GM21529 (cell line): ENCODE measurements at regions not wholly inside any gene's neighbourhood (a gene's known extent, or its start where the extent isn't known, plus 50 kb on each side); places are given as distances from the start of the nearest gene placed in this dataset.

Experiments
- ATAC-seq: cut with Tn5 transposase; IDR thresholded peaks from one replicate; pipeline ENCODE4 v1.9.1; 2021; ENCODE audit not compliant: unreplicated experiment

DNA sequence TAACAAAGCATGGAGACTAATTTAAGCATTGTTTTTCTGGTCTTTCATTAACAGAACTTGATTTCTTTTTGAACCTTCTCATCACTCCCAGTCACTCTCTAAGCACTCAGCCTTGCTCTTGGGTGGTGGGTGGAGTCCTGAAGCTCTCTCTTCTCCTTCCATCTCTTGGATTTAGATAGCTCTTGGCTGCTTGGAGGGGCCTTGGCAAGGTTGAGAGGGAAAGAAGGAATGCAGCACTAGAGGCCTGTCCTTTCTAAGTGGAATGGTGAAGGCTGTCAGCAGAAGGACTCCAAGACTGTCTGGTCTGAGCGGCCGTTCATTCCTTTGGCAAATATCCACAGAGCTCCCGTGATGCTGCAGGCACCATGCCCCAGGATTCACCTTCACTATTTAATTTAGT, 168.6 kb upstream of the E2F8 start:
- ATAC-seq = no peak

DNA sequence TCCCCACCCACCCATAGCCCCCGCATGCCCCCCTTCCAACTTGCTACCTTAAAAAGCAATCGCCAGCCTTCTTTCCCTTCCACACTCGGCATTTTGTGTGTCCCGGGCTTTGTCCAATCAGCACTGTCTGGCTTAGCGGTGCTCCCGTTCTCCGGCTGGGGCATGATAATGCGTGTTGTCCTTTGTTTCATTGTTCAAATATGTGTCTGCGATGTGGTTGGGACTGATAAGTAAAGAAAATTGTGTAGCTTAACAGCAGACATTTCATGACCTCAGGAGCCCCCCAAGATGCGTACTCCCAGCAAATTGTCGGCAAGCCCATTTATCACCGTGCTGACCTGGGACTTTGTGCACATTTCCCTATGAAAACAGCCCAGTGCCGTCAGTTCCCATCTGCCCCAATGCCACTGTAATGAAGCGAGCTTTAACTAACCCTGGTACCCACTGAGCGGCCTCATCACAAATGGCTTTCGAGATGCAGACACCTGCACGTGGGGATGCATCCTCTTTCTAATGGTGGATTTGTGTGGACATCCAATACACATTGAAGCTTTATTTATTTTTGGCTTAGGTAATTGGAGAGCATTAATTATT, 167.0 kb upstream of the E2F8 start:
- no peak for ATAC-seq

DNA sequence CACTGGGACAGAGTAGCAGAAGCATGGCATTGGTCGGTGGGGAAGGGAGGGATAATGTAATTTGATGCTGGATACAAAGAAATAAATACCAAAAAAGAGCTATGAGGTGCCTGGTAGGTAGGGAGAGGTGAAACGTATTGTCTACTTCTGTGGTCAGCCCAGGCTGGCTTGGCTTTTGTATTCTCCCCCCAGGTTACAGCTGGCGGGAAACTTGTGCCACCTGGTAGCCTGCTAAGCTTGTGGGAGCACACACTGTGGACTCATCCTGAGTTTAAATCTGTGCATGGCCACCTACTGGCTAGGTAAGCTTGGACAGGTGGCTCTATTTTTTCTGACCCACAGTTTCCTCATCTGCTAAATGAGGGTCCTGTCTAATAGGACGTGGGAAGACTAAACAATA, 165.2 kb upstream of the E2F8 start:
- no peak for ATAC-seq

DNA sequence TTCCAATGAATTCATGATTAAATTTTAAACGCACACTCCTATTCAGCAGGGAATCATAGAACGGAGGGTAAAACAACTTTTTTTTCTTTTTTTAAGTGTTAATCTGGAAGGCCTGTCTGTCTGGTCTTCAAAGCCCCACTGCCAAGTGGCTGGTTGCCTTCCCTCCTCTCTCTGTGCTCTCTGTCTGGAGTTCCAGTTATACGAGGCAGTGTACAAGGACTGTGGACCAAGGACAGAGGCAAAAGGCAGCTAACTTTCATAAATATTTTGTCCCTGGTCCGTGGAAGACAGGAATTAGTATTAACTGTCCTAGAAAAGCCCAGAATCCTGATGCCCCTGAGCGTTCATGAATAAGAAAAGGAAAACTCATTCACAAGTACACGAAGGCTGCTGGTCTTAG, 164.0 kb upstream of the E2F8 start:
- ATAC-seq = no peak

DNA sequence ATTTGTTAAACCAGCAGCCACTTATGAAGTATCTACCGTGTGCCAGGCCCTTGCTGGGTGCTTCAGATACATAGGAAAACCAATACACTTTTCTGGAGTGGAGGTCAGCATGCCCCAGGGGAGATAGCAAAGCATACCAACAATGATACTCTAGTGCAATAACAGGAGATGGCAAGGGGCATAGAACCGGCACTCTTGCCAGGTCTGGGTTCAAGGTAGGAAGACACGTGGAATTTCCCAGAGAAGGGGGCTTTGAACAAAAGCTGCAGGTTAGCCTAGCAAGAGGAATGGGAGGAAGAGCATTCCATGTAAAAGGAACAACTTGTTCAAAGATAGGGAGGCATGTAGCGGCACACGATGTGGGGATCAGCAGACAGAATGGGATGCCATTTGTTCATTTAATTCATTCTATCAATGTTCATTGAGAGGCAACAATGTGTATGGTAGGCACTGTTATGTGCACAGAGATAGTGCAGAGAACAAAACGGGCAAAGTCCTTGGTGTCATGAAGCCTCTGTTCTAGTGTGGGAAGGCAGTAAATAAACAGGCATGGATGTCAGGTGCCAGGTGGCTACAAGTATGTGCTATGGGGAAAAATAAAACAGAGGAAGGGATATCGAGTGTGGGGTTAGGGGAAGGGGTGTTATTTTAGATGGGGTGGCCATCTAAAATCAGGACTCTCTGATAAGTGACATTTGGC, 162.6 kb upstream of the E2F8 start:
- no peak for ATAC-seq

DNA sequence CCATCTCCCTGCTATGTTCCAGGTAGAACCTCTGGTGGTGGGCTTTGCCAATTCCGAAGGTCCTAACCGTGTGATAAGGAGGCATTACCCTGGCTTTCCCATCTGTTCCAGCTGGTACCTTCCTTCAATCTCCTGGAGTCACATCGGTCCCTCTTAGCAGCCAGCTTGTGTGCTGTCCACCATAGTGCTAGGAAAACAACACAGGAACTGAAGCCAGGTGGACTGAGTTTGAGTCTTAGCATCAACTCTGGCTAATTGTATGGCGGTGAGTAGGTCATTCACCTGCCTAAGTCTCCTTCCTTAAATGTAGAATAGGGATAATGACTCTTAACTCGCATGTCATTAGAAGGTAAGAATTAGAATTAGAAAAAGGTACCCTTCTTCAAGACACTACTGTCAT, 159.6 kb upstream of the E2F8 start:
- ATAC-seq = no peak

DNA sequence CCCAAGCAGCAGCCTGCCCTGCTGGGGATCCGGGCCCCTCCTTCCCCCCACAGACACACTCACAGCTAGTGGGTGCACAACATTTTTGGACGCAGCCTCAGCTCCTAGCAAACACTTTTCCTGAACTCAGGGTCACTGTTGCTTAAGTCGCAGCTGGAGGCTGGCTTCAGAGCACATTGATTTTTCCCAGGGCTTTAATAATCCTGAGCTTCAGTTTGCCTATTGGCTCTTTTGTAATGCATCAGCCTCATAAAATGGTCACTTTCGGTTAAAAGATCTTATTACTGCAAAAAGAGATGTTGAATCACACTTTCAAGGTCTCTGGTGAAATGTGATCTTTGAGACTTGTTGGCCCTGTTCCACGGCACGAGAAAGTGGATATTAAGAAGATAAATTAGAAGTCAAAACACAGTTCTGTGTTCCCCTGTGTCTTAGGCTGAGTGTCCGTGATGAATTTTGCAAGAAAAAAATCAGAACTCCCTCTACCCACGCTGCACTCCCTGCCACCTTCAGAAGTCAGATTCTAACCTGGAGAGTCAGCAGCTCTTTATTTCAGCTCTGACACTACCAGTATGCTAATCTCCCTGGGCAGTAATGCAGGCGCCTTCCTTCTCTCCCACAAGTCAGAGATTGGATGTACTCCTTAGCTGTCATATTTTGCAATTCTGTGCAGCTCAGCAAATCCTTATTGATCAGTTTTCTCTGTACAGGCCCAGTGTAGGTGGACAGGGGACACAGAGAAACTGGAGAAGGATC, 158.2 kb upstream of the E2F8 start:
- ATAC-seq = no peak

DNA sequence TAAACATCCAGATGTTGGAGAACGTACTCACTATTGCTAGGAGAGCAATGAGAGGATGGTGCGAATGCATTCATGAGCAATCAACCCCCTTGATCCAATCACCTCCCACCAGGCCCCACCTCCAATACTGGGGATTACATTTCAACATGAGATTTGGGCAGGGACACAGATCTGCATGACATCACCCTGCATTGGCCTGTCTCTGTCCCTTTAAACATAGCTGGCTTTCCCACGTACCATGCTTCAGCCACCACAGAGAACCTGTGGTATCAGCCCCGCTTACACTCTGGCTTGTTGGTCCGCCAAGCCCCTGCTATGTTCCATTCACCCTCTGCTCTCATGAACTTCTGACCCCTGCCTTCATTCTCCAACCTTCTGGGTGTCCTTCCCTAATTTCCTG, 157.5 kb upstream of the E2F8 start:
- ATAC-seq = no peak

DNA sequence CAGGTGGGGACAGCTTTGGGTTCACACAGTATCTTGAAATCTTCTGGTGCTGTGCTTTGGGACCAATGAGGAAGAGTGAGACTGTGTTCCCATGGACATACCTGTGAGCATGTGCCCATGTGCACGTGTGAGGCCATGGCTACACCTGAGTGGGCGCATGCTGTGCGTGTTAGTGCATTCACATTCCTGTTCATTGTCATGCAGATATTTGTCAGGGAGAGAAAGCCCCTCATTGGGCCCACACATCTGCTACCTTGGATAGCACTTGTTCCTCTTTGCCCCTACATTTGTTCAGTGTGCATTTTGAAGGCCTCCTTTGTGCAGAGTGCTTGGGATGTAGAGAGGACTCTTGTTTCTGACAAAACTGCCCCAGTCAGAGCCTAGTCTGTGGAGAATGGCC, 154.3 kb upstream of the E2F8 start:
- ATAC-seq = no peak

DNA sequence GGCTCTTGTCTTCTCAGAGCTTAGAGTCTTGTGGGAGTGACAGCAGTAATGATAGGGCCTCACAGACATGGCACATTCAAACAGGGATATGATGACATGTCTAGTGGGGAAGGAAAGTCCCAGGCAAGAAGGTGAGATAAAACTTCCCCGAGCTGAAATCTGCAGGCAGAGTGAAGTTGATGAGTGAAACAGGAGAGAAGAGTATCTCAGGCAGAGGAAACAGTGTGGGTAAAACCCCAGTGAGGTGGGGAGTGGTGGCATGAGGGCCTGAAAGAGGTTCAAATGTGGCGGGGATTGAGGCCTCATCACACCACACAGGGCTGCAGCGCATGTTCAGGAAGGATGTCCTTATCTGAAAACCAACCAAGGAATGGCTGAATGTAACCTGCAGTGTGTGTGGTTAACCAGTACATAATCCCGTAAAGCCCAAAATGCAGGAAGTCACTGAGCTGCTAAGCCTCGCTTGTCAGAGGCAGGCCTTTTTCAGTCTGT, 153.8 kb upstream of the E2F8 start:
- peak; percentile 76 for ATAC-seq

DNA sequence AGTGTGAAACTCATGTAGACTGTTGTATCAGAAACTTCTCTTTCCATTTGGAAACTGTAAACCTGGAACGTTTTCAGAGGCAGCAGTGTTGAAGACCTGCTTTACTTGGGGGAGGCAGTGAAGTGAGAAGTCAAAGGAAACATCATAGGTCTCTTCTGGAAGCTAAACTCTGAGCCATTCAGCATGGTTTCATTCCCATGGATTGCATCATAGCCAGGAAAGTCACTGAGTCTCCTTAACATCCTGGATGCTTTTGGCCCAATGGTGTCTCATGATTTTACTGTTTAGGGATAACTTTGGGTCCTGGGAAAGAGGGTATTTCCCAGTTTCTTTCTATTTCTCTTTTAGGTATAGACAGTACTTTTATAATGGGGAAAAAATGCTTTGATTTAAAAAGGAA, 153.2 kb upstream of the E2F8 start:
- ATAC-seq = no peak

DNA sequence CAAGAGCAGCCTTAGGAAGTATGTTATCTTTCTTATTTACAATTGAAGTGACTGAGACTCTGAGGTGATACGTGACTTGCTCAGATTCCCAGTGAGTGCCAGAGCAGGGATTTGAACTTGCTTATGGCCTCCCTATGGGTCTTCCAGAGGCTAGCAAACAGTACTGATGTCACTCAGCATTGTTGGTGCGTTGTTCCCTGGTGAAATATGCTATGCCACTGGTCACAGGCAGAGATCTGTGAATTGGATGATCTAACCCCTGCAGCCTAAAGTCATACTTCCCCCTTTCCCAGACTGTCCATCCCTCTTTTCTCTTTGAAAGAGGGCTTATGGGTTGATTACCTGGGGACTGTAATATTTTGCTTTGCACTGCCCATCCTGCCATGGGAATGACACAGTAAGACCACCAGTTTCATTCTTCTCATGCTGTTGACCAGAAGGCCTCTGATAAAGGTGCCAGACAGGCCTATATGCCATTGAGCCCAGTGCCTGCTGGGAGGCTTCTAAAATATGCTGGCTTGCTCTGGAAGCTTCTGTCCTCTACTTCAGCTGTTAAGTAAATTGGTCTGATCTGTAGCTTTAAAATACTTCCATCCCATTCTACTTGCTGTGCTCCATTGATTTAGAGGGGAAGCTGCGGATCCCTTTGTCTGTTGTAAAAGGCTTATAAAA, 152.2 kb upstream of the E2F8 start:
- ATAC-seq = no peak

DNA sequence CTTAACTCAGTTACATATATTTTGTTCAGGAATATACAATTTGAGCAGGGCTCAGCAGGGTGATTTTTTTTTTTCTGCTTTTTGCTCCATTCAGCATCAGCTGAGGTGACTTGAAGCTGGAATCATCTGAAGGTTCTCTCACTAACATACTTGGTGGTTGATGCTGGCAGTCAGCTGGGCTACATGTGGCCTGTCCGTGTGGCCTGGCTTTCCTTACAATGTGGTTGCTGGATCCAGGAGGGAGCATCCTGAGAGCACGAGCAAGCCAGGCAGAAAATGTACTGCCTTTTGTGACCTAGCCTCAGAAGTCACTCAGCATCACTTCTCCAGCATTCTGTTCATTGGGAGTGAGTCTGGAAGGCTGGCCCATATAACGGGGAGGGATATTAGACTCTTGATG, 151.6 kb upstream of the E2F8 start:
- no peak for ATAC-seq

DNA sequence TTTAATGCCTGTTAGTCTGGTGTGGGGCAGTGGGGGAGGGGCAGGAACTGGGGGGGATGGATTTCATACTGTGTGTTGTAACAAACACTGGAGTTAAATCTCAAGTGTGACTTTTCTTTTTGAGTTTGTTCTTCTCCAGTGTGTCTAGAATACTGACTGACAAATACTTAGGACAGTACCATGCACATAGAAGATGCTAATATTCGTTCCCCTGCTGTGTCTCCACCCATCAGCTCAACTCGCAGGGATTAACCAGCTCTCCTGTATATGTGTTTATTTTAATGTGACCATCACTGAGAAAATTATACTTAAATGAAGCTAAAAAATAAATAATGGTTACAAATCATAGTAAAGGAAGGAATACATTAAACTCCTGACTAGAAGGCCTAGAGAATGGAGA, 150.9 kb upstream of the E2F8 start:
- no peak for ATAC-seq

DNA sequence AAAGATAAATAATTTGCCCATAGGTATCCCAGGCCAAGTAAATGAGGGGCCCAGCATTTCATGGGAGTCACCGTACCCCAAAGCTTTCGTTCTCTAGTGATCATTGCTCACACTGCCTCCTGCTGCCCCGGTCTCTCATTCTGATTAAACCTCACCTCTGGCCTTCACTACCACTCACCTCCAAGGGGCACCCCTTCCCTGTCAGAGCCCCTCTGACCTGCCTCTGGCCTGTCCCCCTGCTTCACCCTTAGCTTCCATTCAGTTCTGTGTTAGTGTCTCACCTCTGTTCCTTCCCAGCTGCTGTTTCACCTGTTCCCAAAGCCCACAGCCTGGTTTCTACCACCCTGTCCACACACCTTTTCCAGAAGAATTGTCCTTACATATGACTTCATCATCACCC, 150.3 kb upstream of the E2F8 start:
- ATAC-seq = no peak

DNA sequence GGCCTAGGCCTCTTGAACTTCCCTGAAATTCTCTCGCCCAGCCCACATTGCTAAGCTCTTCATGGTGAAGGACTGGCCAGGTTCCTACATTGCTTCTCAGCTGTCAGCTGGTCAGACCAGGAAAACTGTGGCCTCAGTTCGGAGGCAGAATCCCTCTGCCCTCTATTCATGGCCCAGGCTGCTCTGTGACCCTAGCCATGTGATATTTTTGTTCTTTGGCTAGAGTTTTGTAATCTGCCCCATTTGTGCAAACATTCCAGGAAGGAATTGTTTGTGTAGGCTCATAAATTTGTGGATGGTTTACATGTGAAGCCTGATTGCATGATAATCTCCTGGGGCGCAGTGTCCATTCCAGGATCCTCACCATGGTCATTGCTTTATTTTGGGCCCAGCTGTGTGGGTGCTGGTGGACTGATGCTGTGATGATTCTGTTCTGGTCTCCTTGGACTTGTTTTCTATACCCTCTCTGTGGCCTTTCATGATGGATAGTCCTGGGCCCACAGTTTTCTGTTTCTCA, 149.1 kb upstream of the E2F8 start:
- no peak for ATAC-seq

DNA sequence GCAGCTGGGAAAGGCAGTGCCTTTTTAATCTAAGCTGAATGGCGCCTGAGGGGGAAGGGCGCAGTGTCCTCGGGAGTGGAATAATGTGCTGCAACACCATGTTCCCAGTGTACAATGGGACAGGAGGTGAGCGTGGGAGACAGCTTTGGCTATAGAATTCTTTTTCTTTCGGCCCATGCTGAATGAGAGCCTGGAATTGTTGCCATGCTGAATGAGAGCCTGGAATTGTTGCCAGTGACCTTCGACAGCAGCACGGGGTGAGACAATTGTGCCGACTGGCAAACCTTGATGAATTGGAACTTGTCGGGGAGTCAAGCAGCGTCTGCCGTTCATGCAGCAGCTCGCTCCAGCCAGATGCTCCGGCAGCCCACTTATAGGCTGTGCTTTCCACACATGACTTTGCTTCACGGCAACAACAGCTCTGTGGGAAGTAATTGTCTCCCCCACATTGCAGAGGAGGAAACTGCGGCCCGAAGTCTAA, 141.4 kb upstream of the E2F8 start:
- no peak for ATAC-seq

DNA sequence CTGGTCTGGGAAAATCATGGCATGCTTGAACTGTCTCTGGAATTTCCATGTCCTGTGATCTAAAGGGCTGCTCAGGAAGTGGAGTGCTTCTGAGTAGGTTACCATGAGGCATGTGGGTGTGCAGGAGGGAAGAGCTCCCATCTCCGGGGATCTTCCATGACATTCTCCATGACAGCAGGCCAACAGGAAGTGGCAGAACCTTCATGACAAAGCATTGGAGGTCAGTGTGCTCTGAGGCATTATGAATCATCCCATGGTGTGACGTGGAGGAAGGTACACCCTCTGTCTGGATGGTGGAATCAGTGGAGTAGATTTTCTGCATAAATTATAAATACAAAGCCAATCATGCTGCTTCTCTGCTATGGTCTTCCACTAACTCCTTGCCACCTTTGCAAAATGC, 139.6 kb upstream of the E2F8 start:
- ATAC-seq = no peak

DNA sequence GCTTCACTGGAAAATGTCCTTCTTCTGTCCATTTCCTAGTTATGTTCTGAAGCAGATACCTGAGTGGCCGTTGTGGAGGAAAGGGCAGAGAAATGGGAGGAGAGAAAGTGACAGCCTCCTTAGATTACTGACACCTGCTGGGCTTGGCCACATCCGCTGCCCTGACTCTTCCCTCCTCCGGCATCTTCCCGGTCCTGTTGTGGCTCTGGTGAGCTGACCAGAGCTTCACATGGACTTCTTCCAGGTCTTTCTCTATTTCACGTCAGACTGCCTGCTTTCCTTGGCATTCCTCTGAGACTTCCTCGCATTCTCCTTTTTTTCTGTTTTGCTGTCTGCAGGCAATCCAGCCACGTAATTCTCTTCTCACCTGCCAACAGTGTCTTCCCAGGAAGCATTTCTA, 138.7 kb upstream of the E2F8 start:
- ATAC-seq = no peak

DNA sequence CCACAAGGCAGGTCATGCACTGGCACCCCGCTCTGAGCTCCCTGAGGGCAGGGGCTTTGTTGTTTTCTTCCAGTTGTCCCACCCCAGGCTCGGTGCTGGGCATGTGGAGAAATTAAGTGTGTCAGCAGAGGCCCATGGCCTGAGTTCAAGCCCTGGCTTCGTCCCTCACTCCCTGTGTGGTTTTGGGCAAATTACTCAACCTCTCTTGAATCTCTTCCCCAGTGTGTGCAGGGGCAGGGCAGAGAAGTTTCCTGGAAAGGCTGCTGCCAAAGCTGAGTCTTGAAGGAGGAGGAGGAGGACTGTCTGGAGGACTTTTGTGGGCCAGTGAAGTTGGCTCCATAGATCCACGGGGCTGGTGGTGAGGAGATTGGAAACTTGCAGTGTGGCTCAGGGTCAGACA, 138.1 kb upstream of the E2F8 start:
- ATAC-seq = no peak

DNA sequence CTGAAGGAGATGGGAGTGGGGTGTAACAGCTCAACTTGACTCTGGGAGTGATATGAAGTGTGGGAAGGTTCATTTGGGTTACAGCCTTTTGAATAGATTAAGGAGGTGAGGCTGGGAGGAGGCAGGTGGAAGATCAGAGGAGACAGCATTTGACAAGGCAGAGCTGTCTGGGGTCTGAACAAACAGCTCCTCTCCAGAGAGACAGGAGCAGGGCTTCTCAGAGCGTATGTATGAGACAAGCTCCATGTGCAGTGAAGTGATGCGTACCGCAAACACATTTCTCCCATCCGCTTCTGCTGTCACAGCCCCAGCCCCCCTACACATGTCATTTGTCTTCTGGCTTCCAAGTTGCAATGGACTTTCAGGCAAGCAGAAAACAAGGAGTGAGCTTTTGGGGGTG, 137.1 kb upstream of the E2F8 start:
- no peak for ATAC-seq
